GM21717 (cell line): ENCODE measurements at regions not wholly inside any gene's neighbourhood (a gene's known extent, or its start where the extent isn't known, plus 50 kb on each side); places are given as distances from the start of the nearest gene placed in this dataset.
A peak's percentile ranks its signal among the peaks of the same experiment; 100 is the strongest.

Experiments used
- ATAC-seq: cut with Tn5 transposase; IDR thresholded peaks from one replicate; pipeline ENCODE4 v1.9.1; 2021; ENCODE audit warnings: mild to moderate bottlenecking, moderate library complexity; ENCODE audit not compliant: unreplicated experiment

- ATAC-seq = no peak
These were observed 208.7 kb downstream of the LIG4 start for GRCh38 chr13:108006619-108007018.

DNA sequence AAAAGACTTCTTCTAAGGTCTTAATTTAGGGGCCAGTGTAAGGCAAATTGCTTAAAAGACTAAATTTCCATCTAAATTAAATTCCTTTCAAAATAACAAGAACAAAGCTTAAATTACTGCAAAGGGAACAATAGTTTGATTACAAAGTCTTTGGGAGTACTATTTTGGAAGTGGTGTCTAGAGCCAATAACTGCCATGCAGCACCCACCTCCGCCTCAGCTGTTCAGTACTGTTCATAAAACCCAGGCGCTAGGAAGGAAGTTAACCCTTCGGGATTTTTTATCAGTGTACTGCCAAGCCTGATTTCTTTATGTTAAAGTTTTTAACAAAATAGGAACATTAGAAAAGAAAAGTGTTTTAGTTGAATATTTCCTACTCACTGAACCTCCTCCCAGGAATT is 210.1 kb downstream of the LIG4 start:
- ATAC-seq = no peak

GRCh38 chr13:108003626-108004025 is 211.7 kb downstream of the LIG4 start:
- no peak for ATAC-seq

GRCh38 chr13:108000998-108001397 is 214.3 kb downstream of the LIG4 start:
- no peak for ATAC-seq

DNA sequence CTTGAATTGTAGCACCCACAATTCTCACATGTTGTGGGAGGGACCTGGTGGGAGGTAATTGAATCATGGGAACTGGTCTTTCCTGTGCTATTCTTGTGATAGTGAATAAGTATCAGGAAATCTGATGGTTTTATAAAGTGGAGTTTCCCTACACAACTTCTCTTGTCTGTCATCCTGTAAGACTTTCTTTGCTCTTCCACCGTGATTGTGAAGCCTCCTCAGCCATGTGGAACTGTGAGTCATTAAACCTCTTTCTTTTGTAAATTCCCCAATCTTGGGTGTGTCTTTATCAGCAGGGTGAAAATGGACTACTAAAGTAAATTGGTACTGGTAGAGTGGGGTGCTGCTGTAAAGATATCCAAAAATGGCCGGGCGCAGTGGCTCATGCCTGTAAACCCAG is 215.6 kb downstream of the LIG4 start:
- ATAC-seq = no peak

DNA sequence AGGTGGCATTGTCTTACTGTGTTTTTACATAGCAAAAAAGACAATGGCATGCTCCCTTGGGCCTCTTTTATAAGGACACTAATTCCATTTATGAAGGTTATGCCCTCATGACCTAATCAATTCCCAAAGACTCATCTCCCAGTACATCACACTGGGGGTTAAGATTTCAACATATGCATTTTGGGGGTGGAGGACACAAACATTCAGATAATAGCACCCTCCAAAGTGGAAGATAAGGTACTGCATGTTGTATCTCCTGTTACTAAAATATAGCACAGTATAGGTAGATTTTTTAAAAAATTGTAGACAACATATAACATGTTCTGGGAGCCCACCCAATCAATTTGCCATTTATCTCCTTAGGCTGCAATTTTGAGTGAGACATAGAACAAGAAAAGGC is 221.2 kb downstream of the LIG4 start:
- ATAC-seq = no peak

DNA sequence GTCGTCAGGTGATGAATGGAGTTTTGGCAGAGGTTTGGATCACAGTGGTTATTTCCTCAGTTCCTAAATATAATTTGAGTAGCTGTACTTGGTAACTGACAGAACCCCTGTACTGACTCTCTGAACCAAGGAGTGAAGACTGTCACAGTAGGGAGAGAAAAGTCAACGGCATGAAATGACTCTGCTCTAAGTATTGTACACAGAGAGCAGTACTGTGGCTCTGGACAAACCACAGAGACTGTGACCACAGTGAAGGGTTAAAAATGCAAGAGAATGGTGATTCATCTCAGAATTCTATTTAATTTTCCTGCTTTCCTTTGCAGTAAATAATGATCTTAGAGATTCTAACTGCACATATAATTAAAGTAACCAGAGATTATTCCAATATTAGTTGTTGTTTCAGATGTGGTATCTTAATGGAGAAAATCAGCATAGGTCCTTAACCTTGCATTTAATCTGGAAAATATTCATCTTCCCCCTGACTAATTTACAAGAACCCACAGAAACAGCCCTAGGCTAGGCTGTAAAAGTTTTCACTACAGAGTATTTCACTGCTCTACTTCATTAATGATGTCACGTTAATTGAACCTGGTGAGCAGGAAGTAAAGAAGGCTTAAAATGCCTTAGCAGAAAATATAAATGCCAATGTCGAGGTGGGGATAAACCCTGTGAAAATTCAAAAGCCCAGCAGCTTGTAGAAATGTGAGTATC is 221.9 kb downstream of the LIG4 start:
- ATAC-seq = peak; percentile 83

DNA sequence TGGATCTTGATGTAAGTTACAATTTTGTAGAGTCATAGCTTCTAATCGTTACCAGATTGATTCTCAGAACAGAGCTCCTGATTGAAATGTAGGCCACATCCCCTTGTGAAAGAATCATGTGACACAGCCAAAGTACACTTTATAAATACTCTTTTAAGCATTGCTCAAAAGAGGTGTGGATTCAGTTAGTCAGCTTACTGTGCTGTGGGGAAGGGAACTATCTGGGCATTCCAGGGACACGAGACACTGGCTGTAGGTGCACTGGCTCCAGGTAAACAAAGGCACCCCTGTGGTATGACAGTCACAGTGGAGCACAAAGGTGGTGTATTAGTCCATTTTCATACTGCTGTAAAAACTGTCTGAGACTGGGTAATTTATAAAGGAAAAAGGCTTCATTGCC is 222.8 kb downstream of the LIG4 start:
- no peak for ATAC-seq

DNA sequence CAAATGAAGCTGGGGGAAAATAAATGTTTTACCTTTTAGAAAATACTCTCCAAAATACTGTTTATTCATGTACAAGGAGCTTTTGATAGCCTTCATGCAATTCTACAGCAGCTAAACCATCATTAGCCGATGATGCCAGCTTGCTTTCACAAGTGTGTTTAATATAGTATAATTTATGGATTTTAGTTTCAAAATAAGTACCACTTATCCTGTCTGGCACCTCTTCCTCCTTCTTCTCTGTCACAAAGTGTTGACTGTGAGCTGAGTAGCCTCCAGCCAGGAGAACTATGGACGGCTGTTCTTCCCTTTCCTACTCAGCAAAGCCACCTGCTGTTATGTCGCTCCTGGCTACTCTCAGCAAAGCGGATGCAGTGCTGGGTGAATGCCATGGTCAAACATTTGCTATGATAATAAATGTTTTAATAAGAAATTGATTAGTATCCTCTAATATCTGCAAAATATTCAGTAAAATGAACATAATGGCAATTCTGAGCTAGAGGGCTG is 238.2 kb downstream of the LIG4 start:
- ATAC-seq = no peak

- no peak for ATAC-seq
These were observed 238.7 kb downstream of the LIG4 start for GRCh38 chr13:107976628-107977027.

GRCh38 chr13:107974409-107974808 is 240.9 kb downstream of the LIG4 start:
- no peak for ATAC-seq

DNA sequence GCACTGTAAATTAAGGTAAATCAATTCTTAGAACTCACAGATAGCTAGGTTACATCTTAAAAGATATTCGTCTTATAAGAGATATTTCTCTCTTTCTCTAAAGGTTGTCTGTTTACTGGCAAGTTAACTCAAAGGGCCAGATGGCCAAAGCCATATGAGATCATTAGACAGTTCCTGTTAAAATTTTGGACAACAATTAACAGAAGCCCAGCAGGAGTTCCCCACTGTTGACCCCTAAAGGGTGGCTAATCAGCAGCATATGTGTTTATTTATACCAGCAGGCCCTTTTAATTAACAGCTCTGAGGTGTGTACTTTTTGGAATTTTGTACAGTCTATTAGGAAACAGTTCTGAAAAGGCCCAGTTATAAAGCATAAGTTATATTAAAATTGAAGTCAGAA is 245.8 kb downstream of the LIG4 start:
- no peak for ATAC-seq

GRCh38 chr13:107968470-107968869 is 246.9 kb downstream of the LIG4 start:
- no peak for ATAC-seq

DNA sequence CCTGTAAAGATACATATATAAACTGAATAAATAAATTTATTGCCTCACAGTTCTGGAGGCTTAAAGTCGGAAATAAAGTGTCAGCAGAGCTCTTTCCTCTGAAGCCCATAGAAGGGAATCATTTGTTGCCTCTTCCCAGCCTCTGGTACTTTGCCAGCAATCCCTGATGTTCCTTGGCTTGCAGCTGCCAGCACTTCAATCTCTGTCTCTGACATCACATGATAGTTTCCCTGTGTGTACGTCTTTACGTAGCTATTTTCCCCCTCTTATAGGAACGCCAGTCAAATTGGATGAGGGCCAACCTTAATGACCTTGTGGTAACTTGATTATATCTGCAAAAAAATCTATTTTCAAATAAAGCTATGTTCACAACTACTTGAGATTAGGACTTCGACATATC is 250.9 kb downstream of the LIG4 start:
- no peak for ATAC-seq

GRCh38 chr13:107961849-107962608 is 253.3 kb downstream of the LIG4 start:
- no peak for ATAC-seq

DNA sequence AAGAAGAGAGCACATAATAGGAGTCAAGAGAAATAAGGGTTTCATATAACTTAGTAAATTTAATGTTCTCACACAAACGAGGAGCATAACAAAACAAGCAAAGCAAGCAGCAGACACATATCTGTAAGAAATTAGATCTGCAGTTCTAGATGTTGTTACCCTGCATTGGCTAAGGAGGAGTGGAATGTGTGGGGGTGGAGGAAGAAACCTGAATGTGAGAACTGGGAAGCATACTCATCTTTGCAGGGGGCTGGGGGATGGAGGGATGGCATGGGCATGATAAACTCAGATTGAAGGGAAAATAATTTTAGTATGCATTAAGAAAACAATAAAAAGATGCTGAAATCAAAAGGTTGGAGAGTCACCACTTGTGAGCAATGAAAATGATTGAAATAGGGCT is 255.0 kb downstream of the LIG4 start:
- no peak for ATAC-seq

DNA sequence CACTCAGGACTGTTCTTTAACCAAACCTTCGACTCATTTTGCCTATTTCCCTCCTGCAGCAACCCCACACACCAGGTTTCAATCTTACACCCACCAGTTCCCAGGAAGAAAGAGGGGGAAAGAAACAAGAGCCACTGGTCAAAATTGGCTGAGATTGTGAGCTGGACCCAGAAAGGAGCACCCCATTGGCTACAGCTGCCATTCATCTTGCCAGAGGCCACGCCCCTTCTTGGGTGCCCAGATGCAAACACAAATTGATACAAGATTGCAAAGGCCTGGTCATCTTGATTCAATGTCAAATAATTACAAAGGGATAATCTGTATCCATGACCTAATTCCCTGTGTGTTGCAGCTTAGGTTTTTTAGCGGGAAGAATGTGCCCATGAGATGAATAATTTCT is 258.4 kb downstream of the LIG4 start:
- ATAC-seq = no peak

GRCh38 chr13:107942030-107942617 is 273.2 kb downstream of the LIG4 start:
- no peak for ATAC-seq

- no peak for ATAC-seq
These were observed 273.8 kb downstream of the LIG4 start for GRCh38 chr13:107941345-107942029.

DNA sequence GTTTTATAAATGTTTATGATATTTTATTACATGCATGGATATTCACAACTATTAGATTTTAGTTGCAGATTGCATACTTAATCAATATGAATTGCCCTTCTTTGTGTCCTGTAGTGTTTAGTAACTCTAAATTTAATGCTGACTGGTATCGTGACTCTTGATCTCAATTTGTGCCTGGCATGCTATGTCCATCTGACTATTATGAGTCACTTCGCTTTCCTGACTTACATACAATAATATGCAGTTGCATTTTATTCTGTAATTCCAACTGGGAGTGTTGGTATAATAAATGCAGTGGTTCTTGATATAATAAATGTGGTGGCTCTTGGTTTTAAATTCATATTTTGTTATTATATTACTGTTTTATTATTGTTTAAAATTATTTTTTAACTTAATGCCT is 277.5 kb downstream of the LIG4 start:
- no peak for ATAC-seq

DNA sequence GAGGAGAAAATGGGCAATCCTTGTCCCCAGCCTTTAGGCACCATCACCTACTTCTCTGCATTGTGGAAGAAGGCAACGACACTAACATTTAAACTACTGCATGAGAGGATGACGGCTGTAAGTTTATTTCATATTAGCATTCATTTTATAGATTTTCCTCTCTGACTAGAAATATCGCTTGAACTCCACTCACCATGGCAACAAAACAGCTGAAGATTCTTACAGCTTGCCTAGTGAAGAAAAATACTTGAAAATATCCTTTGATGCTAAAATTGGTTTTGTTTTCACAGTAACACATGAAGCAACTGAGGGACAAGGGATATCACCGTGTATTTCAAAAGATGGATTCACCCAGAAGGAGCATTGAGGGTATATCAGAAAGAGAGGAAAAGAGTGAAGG is 284.3 kb downstream of the LIG4 start:
- no peak for ATAC-seq
